Daoy (cell line): ENCODE measurements at regions not wholly inside any gene's neighbourhood (a gene's known extent, or its start where the extent isn't known, plus 50 kb on each side); places are given as distances from the start of the nearest gene placed in this dataset.
"Not testable (repeated sequence)": the region's sequence is repeated elsewhere in the genome, so short reads cannot be mapped to it uniquely, and the experiment has no call there.

ENCODE experiments used
- DNase-seq: peaks from one replicate; pipeline ENCODE4 v3.0.0-alpha.2; 2015; ENCODE audit warnings: low read depth

- DNase-seq: not testable (repeated sequence)
These were observed 64.9 kb upstream of the CTSV start for GRCh38 chr9:97103613-97104383.

DNA sequence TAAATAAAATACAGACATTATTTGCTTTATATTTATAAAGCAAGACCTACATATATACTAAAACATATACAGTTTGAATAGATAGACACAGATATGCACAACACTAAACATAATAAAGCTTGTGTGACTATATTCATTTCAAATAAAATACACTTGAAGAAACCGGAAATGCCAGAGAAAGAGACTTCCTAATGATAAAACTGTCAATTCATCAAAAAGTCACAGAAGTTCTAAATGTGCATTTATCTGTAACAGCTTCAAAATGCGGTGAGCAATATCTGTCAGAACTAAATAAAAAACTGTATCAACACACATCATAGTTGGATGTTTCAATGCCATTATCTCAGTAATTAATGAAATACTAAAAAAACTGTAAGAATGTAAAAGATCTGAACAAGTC is 60.6 kb upstream of the CTSV start:
- not testable (repeated sequence) for DNase-seq

- DNase-seq: no peak
These were observed 57.9 kb upstream of the CTSV start for GRCh38 chr9:97096793-97097192.

DNA sequence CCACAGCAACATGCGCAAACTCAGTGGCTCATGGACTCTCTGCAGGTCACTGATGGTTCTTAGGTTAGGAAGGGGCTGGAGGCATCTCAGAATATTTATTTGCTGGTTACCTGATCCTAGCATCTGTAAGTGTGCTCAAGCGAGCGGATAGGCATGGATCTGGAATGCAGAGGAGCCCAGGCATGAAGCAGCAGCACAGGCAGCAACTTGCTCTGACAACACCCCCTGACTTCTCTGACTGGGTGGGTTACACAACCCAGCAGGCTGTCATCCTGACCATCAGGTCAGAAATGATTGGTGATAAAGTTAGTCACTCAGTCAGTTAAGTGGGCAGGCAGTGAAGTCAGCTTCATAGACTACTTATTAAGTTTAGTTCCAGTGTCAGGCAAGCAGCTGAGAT is 50.4 kb upstream of the CTSV start:
- DNase-seq: peak; percentile 24
